ENCODE measurements at regions not wholly inside any gene's neighbourhood (a gene's known extent, or its start where the extent isn't known, plus 50 kb on each side); places are given as distances from the start of the nearest gene placed in this dataset.
"Not testable (repeated sequence)": the region's sequence is repeated elsewhere in the genome, so short reads cannot be mapped to it uniquely, and the experiment has no call there.

DNA sequence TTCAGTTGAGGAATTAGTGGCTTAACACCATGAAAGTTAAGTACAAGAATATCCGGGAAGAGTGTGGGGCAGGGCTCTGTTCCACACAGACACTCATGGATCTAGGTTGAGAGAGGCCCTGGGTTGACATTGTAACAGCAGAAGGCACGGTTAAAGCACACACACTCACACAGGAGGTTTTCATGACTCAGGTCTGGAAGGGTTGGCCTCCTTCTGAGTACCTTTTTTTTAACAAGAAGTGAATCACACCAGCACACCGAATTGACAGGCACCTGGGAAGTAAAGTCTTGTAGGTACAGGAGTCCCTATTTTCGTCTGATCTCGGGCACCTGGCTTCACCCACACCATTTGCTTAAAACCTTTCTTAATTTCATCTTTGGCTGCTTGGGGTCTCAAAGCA lies 509.4 kb upstream of the ADARB2 start:
- no peak for DNase-seq (ENCODE audit: low spot score)

DNA sequence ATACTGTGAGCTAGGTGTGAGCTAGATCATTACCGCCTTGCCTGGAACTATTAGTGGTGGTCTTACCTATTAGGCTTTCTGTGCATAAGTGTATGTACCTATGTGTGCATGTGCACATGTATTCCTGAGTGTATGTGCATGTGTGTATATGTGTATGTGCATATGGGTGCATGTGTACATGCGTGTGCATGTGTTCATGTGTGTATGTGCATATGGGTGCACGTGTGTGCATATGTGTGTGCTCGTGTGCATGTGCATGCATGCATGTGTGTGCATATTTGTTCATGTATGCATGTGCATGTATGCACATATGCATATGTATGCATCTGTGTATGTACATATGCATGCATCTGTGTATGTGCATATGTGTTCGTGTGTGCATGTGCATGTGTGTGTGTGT lies 508.3 kb upstream of the ADARB2 start:
- DNase-seq (ENCODE audit: low spot score) = no peak

DNA sequence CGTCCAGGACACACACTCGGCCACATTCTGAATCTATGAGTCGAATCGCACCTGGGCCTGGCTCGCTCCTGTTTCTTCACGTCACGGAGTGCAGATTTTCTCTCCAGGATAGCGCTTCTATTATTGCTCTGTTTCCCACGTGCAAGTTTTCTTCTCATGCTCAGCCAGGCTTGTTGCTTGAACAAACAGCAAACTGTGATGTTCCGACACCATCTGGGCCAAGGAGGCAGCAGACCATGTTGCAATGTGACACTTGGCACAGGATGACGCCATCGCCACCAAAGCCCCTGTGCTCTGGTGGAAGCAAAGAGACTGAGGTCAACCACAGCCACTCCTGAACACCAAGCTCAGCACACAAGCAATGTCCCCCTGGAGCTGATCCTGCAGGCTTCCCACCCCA lies 507.1 kb upstream of the ADARB2 start:
- DNase-seq (ENCODE audit: low spot score) = no peak

DNA sequence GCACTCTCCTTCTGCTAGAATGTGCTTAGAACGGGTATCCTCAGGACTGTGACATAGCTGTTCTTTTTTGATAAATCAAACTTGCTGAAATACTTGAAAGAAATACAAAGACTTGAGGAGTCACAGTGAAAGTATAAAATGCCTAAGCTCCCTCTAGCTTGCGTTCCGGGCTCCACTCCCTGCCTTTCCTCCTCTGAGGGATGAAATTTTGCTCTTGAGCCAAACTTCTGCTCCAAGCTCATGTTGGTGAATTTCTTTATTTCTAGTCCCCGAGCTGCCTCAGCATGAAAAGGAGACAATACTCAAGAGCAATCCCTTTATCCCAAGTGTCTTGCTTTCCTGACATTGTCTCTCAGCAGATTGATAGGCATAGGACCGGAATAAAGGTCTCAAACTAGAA lies 499.6 kb upstream of the ADARB2 start:
- no peak for DNase-seq (ENCODE audit: low spot score)

DNA sequence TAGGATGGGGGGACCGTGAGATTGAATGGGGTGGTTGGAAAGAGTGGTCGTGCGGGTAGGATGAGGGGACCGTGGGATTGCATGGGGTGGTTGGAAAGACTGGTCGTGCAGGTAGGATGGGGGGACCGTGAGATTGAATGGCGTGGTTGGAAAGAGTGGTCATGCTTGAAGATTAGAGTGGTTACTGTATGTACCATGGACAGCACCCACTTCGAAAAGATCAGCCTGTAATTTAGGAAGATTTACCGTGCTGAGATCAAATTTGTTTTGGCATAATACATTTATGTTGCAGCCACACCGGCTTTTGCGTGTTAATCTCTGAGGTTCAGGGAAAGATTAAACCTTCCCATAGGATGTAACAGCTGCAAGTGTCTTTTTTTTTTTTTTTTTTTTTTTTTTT lies 495.2 kb upstream of the ADARB2 start:
- DNase-seq (ENCODE audit: low spot score) = no peak

DNA sequence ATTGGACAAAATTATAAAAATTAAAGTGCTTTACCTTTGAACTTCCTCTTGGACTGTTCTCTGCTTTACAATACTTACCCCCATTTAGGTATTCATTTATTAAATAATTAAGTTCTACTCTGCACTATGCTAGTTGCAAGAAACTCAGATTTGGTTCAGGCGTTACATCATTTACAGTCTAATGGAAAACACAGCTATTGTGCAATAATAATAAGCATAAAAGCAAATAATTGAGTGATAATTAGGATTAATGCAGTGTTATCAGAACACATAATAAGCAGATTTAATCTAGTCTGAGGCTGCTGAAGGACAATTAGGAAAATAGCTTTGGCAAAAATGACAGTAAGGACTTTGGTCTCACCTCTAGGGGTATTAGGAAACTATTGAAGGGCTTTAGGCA lies 493.2 kb upstream of the ADARB2 start:
- DNase-seq (ENCODE audit: low spot score) = no peak

DNA sequence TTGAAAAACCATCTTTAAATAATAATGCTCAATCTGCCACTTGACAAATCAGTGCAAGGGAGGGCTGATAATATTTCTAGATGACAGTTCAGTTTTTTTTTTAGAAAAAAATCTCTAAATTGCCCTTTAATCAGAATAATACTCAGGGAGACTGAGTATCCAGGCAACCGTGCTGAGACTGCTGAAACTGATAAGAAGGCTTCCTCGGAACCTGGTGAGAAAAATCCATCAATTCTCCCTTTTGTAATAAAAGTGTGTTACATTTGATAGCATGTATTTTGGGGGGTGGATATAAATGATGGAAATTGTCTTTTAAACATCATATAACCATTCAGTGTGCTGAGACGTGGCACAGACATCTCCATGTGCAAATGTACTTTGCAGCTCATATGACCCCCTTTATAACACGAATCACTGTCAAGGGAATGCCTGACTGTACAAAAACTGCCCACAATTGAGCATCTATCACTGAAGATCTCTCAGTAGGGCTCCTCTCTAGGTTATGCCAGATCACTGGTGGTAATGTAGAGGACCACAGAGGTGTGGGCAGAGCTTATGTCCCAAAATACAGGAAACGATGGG lies 491.1 kb upstream of the ADARB2 start:
- no peak for DNase-seq (ENCODE audit: low spot score)

DNA sequence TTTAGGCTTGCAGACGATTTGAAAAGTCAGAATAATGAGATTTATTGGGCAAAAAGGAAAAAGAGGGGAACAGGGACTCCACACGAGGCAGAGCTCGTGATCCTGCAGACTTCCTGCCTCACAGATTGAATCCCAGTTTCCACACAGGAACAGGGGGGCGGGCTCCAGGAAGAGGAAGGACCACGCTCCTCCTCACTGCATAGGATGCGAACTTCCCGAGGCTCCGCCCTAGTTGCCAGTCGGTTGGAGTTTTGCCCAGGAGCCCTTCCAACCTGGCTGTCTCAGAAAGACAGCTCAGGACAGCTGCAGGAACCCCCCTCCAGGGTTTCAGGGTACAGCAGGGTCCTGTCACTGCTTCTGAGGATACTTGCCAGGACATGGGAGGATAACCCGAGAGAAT lies 488.3 kb upstream of the ADARB2 start:
- no peak for DNase-seq (ENCODE audit: low spot score)

DNA sequence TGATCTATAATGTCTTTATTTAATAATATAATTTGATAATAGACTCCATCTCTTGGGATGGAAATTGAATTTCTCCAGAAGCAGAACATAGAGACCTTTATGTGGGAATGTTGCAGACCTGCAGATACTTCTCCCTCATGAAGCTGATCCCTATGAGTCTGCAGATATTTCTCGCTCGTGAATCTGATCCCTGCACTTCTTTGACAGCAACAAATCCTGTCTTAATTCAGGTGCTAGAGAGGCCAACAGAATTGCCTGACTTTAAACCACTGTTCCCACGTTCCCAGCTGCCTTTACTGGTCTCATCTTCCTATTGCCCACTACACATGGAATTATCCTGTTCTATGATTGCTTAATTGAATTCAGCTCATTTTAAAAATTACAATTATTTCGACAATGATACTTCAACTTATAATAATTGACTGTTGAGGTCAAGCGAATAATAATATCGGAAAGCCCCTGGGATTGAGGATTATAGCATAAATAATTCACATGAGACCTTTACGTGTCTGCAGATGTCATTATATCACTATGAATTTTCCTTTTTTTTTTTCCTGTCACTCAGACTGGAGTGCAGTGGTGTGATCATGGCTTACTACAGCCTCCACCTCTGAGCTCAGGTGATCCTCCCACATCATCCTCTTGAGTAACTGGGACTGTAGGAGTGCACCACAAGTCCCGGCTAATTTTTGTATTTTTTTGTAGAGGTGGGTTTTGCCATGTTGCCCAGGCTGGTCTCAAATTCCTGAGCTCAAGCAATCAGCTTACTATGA lies 486.4 kb upstream of the ADARB2 start:
- no peak for DNase-seq (ENCODE audit: low spot score)

DNA sequence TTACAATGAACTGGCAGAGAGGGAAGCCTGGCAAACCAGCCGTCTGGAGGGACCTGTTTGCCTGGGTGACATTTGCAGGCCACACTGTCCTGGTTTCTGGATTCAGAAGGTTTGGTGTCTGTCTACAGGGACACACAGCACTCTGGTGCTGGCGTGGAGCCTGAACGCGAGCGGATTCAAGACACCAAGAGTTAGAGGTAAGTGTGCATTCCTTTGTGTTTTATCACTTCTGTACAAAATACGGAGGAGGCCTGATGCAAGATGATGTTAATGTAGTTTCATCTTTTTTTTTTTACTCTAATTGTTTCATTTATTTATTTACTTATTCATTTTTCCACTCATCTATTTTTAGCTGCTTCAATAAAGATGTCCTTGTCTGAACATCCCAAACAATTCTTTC lies 485.3 kb upstream of the ADARB2 start:
- no peak for DNase-seq (ENCODE audit: low spot score)

DNA sequence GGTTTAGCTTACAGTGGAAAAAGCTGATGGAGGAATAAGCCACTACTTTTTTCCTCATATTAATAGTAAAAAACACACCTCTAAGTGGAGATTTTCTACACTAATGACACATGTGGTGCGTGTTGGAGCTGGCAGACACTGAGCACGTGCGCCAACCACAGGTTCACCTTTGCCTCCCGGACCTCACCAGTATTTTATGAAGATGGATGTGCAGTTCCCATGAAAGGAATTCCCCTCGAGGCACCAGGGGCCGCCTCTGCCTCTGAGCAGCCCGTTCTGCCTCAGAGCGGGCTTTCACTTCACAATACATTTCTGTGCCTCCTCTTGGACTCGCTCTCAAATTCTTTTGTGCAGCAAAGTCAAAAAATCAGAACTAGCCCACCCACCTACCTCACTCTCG lies 477.5 kb upstream of the ADARB2 start:
- no peak for DNase-seq (ENCODE audit: low spot score)

DNA sequence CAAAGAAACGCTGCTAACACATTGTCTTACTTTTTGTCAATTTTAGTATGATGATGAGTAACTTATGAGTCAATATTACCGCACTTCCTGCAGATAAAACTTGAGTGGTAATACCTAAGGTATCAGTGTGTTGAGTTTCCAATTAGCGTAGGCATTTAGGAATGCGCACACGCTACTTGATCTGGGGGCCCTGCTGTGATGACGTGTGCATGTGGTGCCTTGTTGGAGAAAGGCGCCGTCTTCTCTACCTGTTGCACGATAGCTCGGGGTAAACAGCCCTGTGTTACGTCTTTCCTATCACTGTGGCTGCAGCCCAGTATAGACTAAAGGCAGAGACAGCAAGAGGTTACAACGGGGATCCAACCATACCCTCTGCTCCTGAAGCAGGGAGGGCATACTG lies 476.8 kb upstream of the ADARB2 start:
- no peak for DNase-seq (ENCODE audit: low spot score)

DNA sequence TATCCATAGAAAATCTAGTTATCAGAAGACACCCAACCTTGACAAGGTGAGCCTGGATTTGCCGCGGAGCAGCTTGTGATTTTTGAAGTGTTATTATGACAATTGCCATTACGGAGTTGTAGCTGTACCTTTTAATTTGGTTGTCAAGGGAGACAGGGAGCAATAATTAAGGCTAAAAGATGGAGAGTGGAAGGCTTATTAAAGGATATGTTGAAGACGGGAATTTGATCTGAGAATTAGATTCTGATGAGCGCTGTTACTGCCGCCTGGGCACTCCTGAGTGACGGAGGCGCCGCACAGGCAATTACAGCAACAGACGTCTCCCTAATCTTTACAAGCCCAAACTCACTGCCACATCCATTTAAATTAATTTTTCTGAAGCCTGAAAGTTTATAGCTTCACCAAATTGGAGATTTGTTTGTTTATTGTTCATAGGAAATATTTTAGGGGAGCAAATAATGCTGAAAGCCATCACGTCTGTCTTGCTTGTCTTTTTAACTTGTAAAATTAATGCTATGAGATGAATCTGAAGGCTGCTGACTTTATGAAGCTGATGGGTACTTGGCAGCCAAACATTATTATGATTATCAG lies 475.0 kb upstream of the ADARB2 start:
- DNase-seq (ENCODE audit: low spot score) = no peak

DNA sequence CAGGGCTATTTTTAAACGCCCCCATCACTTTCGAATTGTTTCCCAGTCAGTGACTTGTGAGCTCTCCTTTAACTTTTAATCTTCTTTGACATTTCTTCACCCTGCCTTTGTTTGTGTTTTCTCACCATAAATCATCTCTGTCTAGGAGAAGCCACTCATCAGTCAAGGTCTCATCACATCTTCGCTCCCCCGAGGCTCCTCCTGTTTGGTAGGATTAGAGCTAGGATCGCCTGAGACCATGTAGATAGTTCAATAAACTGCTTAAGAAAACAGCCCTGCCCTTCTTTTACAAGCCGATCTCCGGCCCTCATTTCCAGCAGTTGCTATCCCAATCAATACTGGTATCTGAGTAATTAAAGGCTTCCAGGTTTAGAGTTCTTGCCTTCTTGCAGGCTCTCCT lies 472.8 kb upstream of the ADARB2 start:
- no peak for DNase-seq (ENCODE audit: low spot score)

DNA sequence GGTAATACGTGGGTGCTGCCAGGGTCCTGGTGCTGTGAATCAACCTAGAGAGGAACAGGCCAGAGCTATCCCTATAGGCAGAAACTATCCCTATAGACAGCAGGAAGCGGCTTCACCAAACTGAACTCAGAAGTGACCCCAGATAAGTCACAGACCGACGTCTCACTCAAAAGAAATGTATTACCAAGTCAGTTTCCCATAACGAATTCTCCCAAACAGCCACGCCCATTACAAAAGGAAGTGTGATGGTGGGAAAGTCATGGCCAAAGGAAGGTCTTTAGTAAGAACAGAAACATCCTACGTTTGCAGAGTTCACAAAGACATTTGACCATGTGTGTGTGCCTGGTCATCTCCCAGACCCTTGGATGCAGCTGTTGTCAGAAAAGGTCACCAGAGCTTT lies 470.8 kb upstream of the ADARB2 start:
- no peak for DNase-seq (ENCODE audit: low spot score)

DNA sequence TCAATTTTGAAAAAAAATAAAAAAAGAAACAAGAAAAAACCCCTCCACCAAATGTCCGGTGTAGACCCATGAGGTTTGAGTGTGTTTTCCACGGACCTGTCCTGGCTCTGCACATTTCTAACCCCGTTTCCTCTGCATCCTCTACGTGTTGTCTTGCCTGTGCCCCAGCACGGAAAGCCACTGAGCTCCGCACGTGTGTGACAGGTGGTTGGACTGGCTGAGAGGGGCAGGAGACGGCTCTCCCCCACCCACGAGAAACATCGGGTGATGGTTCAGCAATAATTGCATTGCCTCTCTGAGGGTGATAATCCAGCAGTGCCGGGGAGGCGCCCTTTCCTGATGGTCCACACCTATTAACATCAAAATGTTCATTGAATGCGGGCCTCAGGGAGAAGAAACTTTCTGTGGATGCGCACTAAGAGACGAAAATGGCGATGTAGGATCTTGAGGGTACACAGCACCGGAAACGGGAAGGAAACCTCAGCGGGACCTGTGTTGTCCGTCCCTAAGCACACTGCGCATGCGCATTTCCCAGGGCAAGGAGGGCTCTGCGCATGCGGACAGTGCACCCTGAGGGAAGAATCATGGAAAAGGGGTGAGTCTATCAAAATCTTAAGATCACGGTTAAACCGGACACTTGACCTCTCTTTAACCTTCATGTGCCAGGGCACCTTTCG lies 470.1 kb upstream of the ADARB2 start:
- DNase-seq (ENCODE audit: low spot score) = no peak

DNA sequence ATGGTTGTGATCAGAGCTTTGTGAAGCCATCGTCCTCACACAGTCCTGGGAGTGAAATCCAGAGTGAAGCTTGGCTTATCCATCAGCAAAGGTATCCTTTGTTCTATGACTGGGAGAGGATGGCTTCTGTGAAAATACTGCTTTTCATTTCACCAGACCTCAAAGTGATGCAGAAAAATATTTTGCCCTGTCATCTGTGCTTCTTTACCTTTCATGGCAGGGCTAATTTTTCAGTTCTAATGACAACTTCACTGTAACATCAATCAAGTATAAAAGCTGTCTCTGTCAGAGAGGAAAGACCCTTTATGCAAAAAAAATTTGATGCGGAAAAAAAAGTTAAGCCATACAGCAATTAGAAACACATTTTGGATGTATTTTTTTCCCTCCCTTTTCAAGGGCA lies 468.1 kb upstream of the ADARB2 start:
- DNase-seq (ENCODE audit: low spot score) = no peak

DNA sequence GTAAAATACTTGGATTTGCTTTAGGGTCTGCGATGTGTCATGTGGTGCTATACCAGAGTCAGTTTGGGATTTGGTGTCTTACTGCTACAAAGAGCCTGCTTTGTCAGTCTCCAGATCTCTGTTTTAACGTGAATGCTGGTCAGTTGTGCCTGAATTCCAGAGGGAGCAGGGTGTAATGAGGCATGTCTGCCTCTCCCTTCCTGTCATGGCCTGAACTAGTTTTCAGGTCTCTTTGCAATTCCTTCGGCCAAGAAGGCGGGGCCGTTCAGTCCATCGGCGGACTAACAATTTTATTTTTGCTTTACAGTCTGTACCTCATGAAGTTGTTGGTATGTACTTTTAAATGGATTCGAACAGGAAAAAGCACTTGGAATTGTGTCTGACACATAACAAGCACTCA lies 465.1 kb upstream of the ADARB2 start:
- no peak for DNase-seq (ENCODE audit: low spot score)

DNA sequence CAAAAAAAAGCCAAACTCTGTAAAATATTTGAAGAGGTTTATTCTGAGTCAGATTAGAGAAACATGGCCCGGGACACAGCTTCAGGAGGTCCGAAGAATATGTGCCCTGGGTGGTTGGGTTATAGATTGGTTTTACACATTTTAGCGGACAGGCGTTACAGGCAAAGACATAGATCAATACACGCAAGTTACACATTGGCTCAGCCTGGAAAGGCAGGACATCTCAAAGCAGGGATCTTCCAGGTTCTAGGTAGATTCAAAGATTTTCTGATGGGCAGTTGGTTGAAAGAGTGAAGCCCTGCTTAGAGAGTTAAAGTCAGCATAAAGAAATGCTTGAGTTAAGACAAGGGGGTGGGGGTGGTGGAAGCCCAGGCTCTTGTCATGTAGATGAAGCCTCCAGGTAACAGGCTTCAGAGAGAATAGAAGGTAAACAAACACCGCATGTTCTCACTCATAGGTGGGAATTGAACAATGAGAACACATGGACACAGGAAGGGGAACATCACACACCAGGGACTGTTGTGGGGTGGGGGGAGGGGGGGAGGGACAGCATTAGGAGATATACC lies 464.3 kb upstream of the ADARB2 start:
- DNase-seq (ENCODE audit: low spot score) = no peak

DNA sequence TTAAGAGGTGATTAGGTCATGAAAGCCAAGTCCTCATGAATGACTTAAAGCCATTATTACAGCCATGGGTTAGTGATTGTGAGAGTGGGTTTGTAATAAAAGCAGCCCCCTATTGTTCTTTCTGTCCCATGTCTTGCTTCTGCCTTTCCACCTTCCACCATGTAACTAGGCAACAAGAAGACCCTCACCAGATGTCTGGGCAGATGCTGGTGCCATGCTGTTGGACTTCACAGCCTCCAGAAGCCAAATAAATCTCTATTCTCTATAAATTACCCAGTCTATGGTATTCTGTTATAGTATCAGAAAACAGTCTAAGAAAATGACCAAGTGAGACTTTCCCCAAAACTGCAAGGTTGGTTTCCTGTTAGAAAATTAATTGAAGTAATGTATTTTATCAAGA lies 460.3 kb upstream of the ADARB2 start:
- no peak for DNase-seq (ENCODE audit: low spot score)

DNA sequence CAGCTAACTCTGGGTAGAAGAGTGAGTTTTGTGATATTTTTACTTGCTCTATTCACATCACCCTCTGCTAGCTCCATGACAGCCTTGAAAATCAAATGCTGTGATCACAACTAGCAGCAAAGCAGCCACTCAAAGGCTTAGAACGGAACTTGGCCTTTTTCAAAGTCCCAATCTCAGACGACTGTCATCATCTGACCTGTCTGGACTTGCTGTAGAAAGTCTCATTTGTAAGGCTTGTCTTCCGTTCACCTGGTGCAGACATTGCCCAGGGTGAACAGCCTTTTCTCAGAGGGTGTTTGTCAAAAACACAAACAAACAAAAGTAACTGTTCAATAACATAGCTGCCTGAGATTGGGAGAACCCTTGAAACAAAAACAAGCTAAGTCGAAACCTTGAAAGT lies 458.9 kb upstream of the ADARB2 start:
- DNase-seq (ENCODE audit: low spot score) = no peak

DNA sequence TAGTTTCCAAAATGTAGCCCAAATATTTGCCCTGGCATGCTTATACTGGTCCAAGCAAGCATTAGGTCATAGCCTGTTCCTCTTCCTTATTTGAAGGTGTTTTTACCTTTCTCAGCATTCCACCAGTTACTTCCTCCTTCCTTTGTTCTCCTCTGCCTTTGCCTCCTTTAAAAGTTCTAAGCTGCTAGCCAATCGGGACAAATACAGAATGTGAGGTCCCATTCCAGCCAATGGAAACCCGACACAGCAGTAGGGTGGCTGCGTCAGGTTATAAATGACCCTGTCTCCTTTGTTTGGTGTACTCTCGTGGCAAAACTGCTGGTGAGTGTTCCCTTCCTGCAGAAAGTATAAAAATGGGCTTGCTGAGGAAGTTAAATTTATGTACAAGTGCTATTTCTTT lies 452.0 kb upstream of the ADARB2 start:
- DNase-seq (ENCODE audit: low spot score) = not testable (repeated sequence)

DNA sequence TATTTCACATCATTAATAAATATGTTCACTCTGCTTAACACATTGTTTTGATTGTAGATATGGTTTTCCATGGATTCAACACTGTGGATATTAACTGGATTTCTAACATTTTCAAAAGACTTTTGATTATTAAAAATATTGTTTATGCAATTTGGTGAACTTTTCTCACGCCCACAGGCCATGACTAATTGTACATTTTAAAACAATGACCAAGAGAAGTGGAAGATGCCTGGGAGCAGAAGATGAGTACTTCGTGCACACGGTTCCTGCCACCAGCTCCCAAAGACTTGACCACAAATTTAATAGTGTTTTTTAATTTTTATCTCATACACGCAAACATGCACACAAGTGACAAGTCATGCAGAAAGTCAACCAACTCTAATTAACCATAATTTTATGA lies 451.0 kb upstream of the ADARB2 start:
- no peak for DNase-seq (ENCODE audit: low spot score)
